ENCODE measurements at regions not wholly inside any gene's neighbourhood (a gene's known extent, or its start where the extent isn't known, plus 50 kb on each side); places are given as distances from the start of the nearest gene placed in this dataset.

- TF ChIP-seq CTCF (IDR thresholded peaks at IDR 0.05 in 8 of 11, conservative IDR thresholded peaks at IDR 0.05 in 3 of 11) (no peak), POLR2A (IDR thresholded peaks at IDR 0.05) (no peak)
Measured at GRCh38 chr16:49936791-49937190, 80.9 kb upstream of the ZNF423 start.
